ENCODE measurements at regions not wholly inside any gene's neighbourhood (a gene's known extent, or its start where the extent isn't known, plus 50 kb on each side); places are given as distances from the start of the nearest gene placed in this dataset.
"Not testable (repeated sequence)": the region's sequence is repeated elsewhere in the genome, so short reads cannot be mapped to it uniquely, and the experiment has no call there.

DNA sequence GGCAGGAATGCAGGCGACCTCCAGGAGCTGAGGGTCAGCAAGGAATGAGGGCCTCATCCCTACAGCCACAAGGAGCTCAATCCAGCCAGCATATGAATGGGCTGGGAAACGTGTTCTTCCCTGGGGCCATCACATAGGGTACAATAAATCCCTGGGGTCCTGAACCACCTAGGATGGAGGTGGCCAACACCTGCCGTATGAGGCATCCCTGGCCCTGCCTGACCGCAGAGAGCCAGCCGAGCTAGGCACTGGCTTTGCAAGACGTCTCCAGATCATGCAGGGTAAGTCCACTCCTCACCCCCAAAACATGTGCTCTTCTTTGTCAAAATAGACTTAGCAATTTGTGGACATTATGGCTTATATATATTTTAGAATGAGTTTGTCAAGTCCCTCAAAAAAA, 303.7 kb upstream of the DIO3 start:
- Histone ChIP-seq H3K79me2 (replicated peaks; ENCODE audit: insufficient read depth, low read length) (no peaks in the 10 kb centered on the region), H3K9me2 (ENCODE audit: insufficient read depth, low read length) (no peaks in the 10 kb centered on the region), H4K20me1 (ENCODE audit: insufficient read depth) (no peaks in the 10 kb centered on the region)

GRCh38 chr14:101259748-101260147, 301.5 kb upstream of the DIO3 start:
- no peaks in the 10 kb centered on the region for H3F3A ChIP-seq (ENCODE audit: insufficient read depth, low read length, poor library complexity, severe bottlenecking)
- H3K27me3 ChIP-seq (ENCODE audit: insufficient read depth, low read depth, low read length), result no peaks in the 10 kb centered on the region
- no peak for TF ChIP-seq SMC3 (conservative IDR thresholded peaks at IDR 0.05; ENCODE audit: poor library complexity)
- no peak for TF ChIP-seq POLR2AphosphoS5 (IDR thresholded peaks at IDR 0.05)
- no peak for TF ChIP-seq CTCF (IDR thresholded peaks at IDR 0.05; ENCODE audit: poor library complexity, severe bottlenecking)
- no peak for TF ChIP-seq RAD21 (conservative IDR thresholded peaks at IDR 0.05)
- no peak for TF ChIP-seq TAF1 (IDR thresholded peaks at IDR 0.05; ENCODE audit: low read depth)
- no peak for TF ChIP-seq MXI1 (conservative IDR thresholded peaks at IDR 0.05; ENCODE audit: poor library complexity, severe bottlenecking)
- TF ChIP-seq EZH2 (IDR thresholded peaks at IDR 0.05; ENCODE audit: borderline replicate concordance, insufficient read depth, low read length, poor library complexity, severe bottlenecking), result no peak
- TF ChIP-seq, protein P1, sequence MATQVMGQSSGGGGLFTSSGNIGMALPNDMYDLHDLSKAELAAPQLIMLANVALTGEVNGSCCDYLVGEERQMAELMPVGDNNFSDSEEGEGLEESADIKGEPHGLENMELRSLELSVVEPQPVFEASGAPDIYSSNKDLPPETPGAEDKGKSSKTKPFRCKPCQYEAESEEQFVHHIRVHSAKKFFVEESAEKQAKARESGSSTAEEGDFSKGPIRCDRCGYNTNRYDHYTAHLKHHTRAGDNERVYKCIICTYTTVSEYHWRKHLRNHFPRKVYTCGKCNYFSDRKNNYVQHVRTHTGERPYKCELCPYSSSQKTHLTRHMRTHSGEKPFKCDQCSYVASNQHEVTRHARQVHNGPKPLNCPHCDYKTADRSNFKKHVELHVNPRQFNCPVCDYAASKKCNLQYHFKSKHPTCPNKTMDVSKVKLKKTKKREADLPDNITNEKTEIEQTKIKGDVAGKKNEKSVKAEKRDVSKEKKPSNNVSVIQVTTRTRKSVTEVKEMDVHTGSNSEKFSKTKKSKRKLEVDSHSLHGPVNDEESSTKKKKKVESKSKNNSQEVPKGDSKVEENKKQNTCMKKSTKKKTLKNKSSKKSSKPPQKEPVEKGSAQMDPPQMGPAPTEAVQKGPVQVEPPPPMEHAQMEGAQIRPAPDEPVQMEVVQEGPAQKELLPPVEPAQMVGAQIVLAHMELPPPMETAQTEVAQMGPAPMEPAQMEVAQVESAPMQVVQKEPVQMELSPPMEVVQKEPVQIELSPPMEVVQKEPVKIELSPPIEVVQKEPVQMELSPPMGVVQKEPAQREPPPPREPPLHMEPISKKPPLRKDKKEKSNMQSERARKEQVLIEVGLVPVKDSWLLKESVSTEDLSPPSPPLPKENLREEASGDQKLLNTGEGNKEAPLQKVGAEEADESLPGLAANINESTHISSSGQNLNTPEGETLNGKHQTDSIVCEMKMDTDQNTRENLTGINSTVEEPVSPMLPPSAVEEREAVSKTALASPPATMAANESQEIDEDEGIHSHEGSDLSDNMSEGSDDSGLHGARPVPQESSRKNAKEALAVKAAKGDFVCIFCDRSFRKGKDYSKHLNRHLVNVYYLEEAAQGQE (IDR thresholded peaks at IDR 0.05; ENCODE audit: borderline replicate concordance), result no peak
- no peaks in the 10 kb centered on the region for H4K20me1 ChIP-seq (ENCODE audit: insufficient read depth)
- no peak overlapping the region for H3K4me3 ChIP-seq (ENCODE audit: low read length)
- H3K4me2 ChIP-seq (ENCODE audit: low read length), result no peak overlapping the region
- no peak overlapping the region for H2AFZ ChIP-seq (ENCODE audit: low read depth, low read length)
- H3K9me2 ChIP-seq (ENCODE audit: insufficient read depth, low read length), result no peaks in the 10 kb centered on the region
- H3K27ac ChIP-seq (ENCODE audit: low read length), result no peak overlapping the region
- no peaks in the 10 kb centered on the region for H3K36me3 ChIP-seq (ENCODE audit: insufficient read depth, low read length)
- H3K79me2 ChIP-seq (replicated peaks; ENCODE audit: insufficient read depth, low read length), result no peaks in the 10 kb centered on the region
- no peak overlapping the region for H3K9ac ChIP-seq (ENCODE audit: low read length)
- no peaks in the 10 kb centered on the region for H3K9me3 ChIP-seq (ENCODE audit: low read length)

More for the DNA sequence above, 303.7 kb upstream of the DIO3 start:
- Histone ChIP-seq H3K4me3 (ENCODE audit: low read length) (no peak overlapping the region), H3K36me3 (ENCODE audit: insufficient read depth, low read length) (no peaks in the 10 kb centered on the region), H3K9ac (ENCODE audit: low read length) (no peak overlapping the region), H3K9me3 (ENCODE audit: low read length) (no peaks in the 10 kb centered on the region), H3K4me2 (ENCODE audit: low read length) (no peak overlapping the region), H3F3A (ENCODE audit: insufficient read depth, low read length, poor library complexity, severe bottlenecking) (no peaks in the 10 kb centered on the region), H2AFZ (ENCODE audit: low read depth, low read length) (no peak overlapping the region), H3K27ac (ENCODE audit: low read length) (no peak overlapping the region), H3K27me3 (ENCODE audit: insufficient read depth, low read depth, low read length) (no peaks in the 10 kb centered on the region)
- no peak for TF ChIP-seq MXI1 (conservative IDR thresholded peaks at IDR 0.05; ENCODE audit: poor library complexity, severe bottlenecking)
- no peak for TF ChIP-seq SMC3 (conservative IDR thresholded peaks at IDR 0.05; ENCODE audit: poor library complexity)
- TF ChIP-seq, protein P1 (IDR thresholded peaks at IDR 0.05; ENCODE audit: borderline replicate concordance), result no peak
- TF ChIP-seq TAF1 (IDR thresholded peaks at IDR 0.05; ENCODE audit: low read depth), result no peak
- no peak for TF ChIP-seq POLR2AphosphoS5 (IDR thresholded peaks at IDR 0.05)
- TF ChIP-seq EZH2 (IDR thresholded peaks at IDR 0.05; ENCODE audit: borderline replicate concordance, insufficient read depth, low read length, poor library complexity, severe bottlenecking), result no peak
- TF ChIP-seq RAD21 (conservative IDR thresholded peaks at IDR 0.05), result no peak
- TF ChIP-seq EP300 (conservative IDR thresholded peaks at IDR 0.05; ENCODE audit: poor library complexity, severe bottlenecking), result no peak
- no peak for TF ChIP-seq CTCF (IDR thresholded peaks at IDR 0.05; ENCODE audit: poor library complexity, severe bottlenecking)

DNA sequence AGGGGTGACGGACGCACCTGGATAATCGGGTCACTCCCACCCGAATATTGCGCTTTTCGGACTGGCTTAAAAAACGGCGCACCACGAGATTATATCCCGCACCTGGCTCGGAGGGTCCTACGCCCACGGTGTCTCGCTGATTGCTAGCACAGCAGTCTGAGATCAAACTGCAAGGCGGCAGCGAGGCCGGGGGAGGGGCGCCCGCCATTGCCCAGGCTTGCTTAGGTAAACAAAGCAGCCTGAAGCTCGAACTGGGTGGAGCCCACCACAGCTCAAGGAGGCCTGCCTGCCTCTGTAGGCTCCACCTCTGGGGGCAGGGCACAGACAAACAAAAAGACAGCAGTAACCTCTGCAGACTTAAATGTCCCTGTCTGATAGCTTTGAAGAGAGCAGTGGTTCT, 294.9 kb upstream of the DIO3 start:
- not testable (repeated sequence) for H3K27ac ChIP-seq (ENCODE audit: low read length); H3K9ac ChIP-seq (ENCODE audit: low read length); H3F3A ChIP-seq (ENCODE audit: insufficient read depth, low read length, poor library complexity, severe bottlenecking); H2AFZ ChIP-seq (ENCODE audit: low read depth, low read length); H3K9me2 ChIP-seq (ENCODE audit: insufficient read depth, low read length); H3K79me2 ChIP-seq (replicated peaks; ENCODE audit: insufficient read depth, low read length); H3K4me3 ChIP-seq (ENCODE audit: low read length); H3K27me3 ChIP-seq (ENCODE audit: insufficient read depth, low read depth, low read length); H3K9me3 ChIP-seq (ENCODE audit: low read length); H3K4me2 ChIP-seq (ENCODE audit: low read length); H3K36me3 ChIP-seq (ENCODE audit: insufficient read depth, low read length); H4K20me1 ChIP-seq (ENCODE audit: insufficient read depth)

All from neural cell (in vitro differentiated cells).